ENCODE measurements at regions not wholly inside any gene's neighbourhood (a gene's known extent, or its start where the extent isn't known, plus 50 kb on each side); places are given as distances from the start of the nearest gene placed in this dataset.

DNA sequence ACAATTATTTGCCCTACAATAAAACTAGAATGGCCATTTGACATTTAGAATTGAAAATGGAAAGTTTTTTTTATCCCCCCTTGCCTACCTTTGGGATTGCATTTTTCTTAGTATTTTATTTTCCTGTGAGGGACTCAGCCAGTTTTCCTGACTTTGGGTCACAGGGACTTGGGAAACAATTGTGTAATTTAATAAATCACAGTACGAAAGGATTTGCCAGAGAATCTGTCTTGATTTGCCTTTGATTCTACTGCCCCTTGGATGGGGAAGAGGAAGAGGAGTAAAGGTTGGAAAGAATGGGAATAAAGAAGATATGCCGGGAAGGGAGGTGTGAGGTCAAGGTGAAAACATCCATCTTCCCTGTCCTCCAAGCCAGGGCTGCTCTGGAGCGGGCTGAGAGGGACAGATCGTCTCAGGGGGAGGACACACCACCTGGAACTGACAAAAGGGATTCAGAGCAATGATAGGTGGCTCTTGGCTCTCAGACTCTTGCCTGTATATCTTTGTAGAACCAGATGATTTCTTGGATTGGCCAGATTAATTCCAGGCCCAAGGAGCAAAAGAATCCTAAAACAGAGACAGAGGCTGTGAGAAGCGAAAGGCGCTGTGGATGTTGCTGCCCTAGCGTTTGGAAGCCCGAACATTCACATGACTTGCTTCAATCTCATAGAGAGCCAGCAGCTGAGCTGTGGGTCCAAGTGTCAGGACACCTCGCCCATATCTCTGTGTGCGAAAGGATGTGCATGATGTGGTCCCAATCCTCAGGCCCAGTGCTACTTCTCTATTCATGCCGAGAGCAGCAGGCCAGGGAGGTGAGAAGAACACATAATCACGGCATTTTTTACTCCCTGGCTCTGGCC, 50.3 kb upstream of the ZEB1 start:
- TF ChIP-seq, protein P1, sequence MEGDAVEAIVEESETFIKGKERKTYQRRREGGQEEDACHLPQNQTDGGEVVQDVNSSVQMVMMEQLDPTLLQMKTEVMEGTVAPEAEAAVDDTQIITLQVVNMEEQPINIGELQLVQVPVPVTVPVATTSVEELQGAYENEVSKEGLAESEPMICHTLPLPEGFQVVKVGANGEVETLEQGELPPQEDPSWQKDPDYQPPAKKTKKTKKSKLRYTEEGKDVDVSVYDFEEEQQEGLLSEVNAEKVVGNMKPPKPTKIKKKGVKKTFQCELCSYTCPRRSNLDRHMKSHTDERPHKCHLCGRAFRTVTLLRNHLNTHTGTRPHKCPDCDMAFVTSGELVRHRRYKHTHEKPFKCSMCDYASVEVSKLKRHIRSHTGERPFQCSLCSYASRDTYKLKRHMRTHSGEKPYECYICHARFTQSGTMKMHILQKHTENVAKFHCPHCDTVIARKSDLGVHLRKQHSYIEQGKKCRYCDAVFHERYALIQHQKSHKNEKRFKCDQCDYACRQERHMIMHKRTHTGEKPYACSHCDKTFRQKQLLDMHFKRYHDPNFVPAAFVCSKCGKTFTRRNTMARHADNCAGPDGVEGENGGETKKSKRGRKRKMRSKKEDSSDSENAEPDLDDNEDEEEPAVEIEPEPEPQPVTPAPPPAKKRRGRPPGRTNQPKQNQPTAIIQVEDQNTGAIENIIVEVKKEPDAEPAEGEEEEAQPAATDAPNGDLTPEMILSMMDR (IDR thresholded peaks at IDR 0.05) = no peak
- TF ChIP-seq POLR2A (IDR thresholded peaks at IDR 0.05) = no peak

All from heart left ventricle (tissue), 13 donors.